SK-N-SH (cell line): ENCODE measurements at regions not wholly inside any gene's neighbourhood (a gene's known extent, or its start where the extent isn't known, plus 50 kb on each side); places are given as distances from the start of the nearest gene placed in this dataset.

Source experiments
- CTCF ChIA-PET: fragments of 300-600, 350-600 bp; formaldehyde crosslinking; extraction: SDS; loops from one replicate; lab custom pipeline; 2021; lab: Yijun Ruan, JAX
- POLR2A ChIA-PET: fragments of 350-600 bp; sonication (Branson Sonifier 250); formaldehyde crosslinking; extraction: SDS; loops from one replicate; lab custom pipeline; 2020; ENCODE audit warnings: antibody characterized with exemption, inconsistent platforms; lab: Yijun Ruan, JAX
- DNase-seq: peaks from one replicate; pipeline ENCODE4 v3.0.0; 2012
- H2AFZ ChIP-seq: fragments of 200-600 bp; sonication (generic); 2 replicates; pipeline ENCODE4 v1.8.1; 2016; ENCODE audit warnings: antibody characterized with exemption, mild to moderate bottlenecking, low read depth
- H3F3A ChIP-seq: fragments of 200-600 bp; sonication (generic); replicated peaks from 2 replicates; pipeline ENCODE3; 2016; ENCODE audit warnings: antibody characterized with exemption, mild to moderate bottlenecking; ENCODE audit not compliant: insufficient read depth
- H3K27ac ChIP-seq, 2 experiments: fragments of 200-500 bp in 1 of 2; fragments of 200-600 bp in 1 of 2; sonication (Bioruptor generic) in 1 of 2; sonication (generic), shearing (Covaris generic) in 1 of 2; 2 replicates each; pipeline versions ENCODE4 v1.5.1 to v1.6.1; 2014 to 2016; ENCODE audit warnings: low read depth in 2 of 2, inconsistent platforms in 1 of 2, low read length in 1 of 2, mild to moderate bottlenecking in 1 of 2, mixed read lengths in 1 of 2
- H3K27me3 ChIP-seq: fragments of 200-600 bp; sonication (generic), shearing (Covaris generic); 2 replicates; pipeline ENCODE4 v1.6.1; 2016; ENCODE audit warnings: mixed run types; ENCODE audit not compliant: insufficient read depth
- H3K36me3 ChIP-seq, 2 experiments: fragments of 200-500 bp in 1 of 2; fragments of 200-600 bp in 1 of 2; sonication (Bioruptor generic) in 1 of 2; sonication (generic) in 1 of 2; replicated peaks in 1 of 2; 2 replicates each; pipeline versions ENCODE3 to v1.5.1; 2014 to 2016; ENCODE audit warnings: low read length in 1 of 2, mild to moderate bottlenecking in 1 of 2; ENCODE audit not compliant: insufficient read depth in 2 of 2, control insufficient read depth in 1 of 2
- H3K4me1 ChIP-seq, 2 experiments: fragments of 200-500 bp in 1 of 2; fragments of 200-600 bp in 1 of 2; sonication (Bioruptor generic) in 1 of 2; sonication (generic), shearing (Covaris generic) in 1 of 2; 2 replicates each; pipeline versions ENCODE4 v1.5.1 to v1.6.1; 2014 to 2016; ENCODE audit warnings: low read depth in 1 of 2, low read length in 1 of 2, mixed run types in 1 of 2; ENCODE audit not compliant: insufficient read depth in 2 of 2, control insufficient read depth in 1 of 2
- H3K4me2 ChIP-seq: fragments of 200-600 bp; sonication (generic), shearing (Covaris generic); 2 replicates; pipeline ENCODE4 v1.6.1; 2017; ENCODE audit warnings: mixed run types
- H3K4me3 ChIP-seq, 2 experiments: fragments of 200-500 bp in 1 of 2; fragments of 200-600 bp in 1 of 2; sonication (Bioruptor generic) in 1 of 2; sonication (generic), shearing (Covaris generic) in 1 of 2; 2 replicates each; pipeline versions ENCODE4 v1.5.1 to v1.8.1; 2014 to 2016; ENCODE audit warnings: low read depth in 2 of 2, inconsistent platforms in 1 of 2, low read length in 1 of 2, mild to moderate bottlenecking in 1 of 2, mixed read lengths in 1 of 2, moderate library complexity in 1 of 2
- H3K79me2 ChIP-seq: fragments of 200-600 bp; sonication (generic); 2 replicates; pipeline ENCODE4 v1.8.1; 2017; ENCODE audit warnings: mild to moderate bottlenecking; ENCODE audit not compliant: insufficient read depth
- H3K9ac ChIP-seq: fragments of 200-600 bp; sonication (generic); 2 replicates; pipeline ENCODE4 v1.6.1; 2017; ENCODE audit warnings: mixed run types
- H3K9me2 ChIP-seq: fragments of 200-600 bp; sonication (generic); 2 replicates; pipeline ENCODE4 v1.6.1; 2017; ENCODE audit warnings: mixed run types
- H3K9me3 ChIP-seq: fragments of 200-600 bp; sonication (generic); 2 replicates; pipeline ENCODE4 v1.6.1; 2017; ENCODE audit warnings: mixed run types, mild to moderate bottlenecking, moderate library complexity
- H4K20me1 ChIP-seq: fragments of 200-600 bp; sonication (generic); 2 replicates; pipeline ENCODE4 v1.6.1; 2017; ENCODE audit warnings: mild to moderate bottlenecking, mixed run types; ENCODE audit not compliant: insufficient read depth
- CHD2 ChIP-seq: fragments of 150-350 bp; IDR thresholded peaks from 2 replicates; pipeline ENCODE4 v1.6.1; 2018; ENCODE audit warnings: low read length; ENCODE audit not compliant: partially characterized antibody
- ELF1 ChIP-seq: IDR thresholded peaks from 2 replicates; pipeline ENCODE4 v1.4.0; 2012
- EZH2phosphoT487 ChIP-seq: fragments of 200-600 bp; sonication (generic); IDR thresholded peaks from 2 replicates; pipeline ENCODE4 v1.6.1; 2017; ENCODE audit warnings: low read depth, mixed run types, mild to moderate bottlenecking, antibody characterized with exemption, moderate library complexity, borderline replicate concordance
- RAD21 ChIP-seq: IDR thresholded peaks from 2 replicates; pipeline ENCODE4 v1.6.1; 2012; ENCODE audit warnings: mild to moderate bottlenecking, low read length
- RCOR1 ChIP-seq: fragments of 150-350 bp; IDR thresholded peaks from 2 replicates; pipeline ENCODE4 v1.6.1; 2017; ENCODE audit warnings: antibody characterized with exemption, low read length
- TAF1 ChIP-seq: IDR thresholded peaks from 2 replicates; pipeline ENCODE4 v1.6.1; 2012; ENCODE audit warnings: low read depth, mild to moderate bottlenecking, low read length, moderate library complexity, borderline replicate concordance
- TEAD4 ChIP-seq: IDR thresholded peaks from 2 replicates; pipeline ENCODE4 v1.4.0; 2012; ENCODE audit warnings: mild to moderate bottlenecking, borderline replicate concordance; ENCODE audit not compliant: insufficient read depth
- WGBS: methylation state at CpG from one replicate; pipeline ENCODE4 v1.1.6; 2017; ENCODE audit warnings: low lambda C conversion rate; 5-methylcytosine and 5-hydroxymethylcytosine counted together
- TF ChIP-seq, protein P1 (sequence below): IDR thresholded peaks from 2 replicates; pipeline ENCODE4 v1.4.0; 2012; ENCODE audit warnings: low read depth
- TF ChIP-seq, protein P2 (sequence below): IDR thresholded peaks from 2 replicates; pipeline ENCODE4 v1.4.0; 2012; ENCODE audit warnings: low read depth, borderline replicate concordance
- TF ChIP-seq, protein P3 (sequence below): fragments of 200-600 bp; sonication (generic); IDR thresholded peaks from 2 replicates; pipeline ENCODE4 v1.6.1; 2017; ENCODE audit warnings: antibody characterized with exemption, mild to moderate bottlenecking, moderate library complexity
- TF ChIP-seq, protein P4 (sequence below): fragments of 150-350 bp; IDR thresholded peaks from 2 replicates; pipeline ENCODE4 v1.6.1; 2017; ENCODE audit warnings: antibody characterized with exemption, low read length, low read depth, borderline replicate concordance
- TF ChIP-seq, protein P5 (sequence below): fragments of 150-350 bp; IDR thresholded peaks from 2 replicates; pipeline ENCODE4 v1.6.1; 2016; ENCODE audit warnings: mild to moderate bottlenecking, low read depth, low read length

DNA sequence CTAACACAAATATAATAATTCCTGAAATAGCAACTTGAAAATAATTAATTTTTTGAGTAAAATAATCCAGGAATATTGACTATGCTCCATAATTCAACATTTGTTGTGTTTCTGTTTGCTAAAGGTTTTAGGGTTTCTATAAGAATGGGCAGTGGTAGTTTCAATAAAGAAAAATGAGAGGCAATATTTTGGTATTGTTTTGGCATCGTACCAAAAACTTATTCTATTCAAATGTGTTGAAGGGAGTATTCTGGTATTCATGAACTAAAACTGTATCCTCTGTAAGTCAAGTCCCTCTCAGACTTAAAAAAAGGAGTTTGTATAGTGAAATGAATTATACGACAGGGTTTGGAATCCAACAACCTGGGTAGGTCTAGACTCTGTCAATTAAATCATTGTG lies 1245.6 kb upstream of the CELF4 start:
- no peak overlapping the region for H3K4me3 ChIP-seq
- H3F3A ChIP-seq = no peaks in the 10 kb centered on the region
- TF ChIP-seq, protein P1, sequence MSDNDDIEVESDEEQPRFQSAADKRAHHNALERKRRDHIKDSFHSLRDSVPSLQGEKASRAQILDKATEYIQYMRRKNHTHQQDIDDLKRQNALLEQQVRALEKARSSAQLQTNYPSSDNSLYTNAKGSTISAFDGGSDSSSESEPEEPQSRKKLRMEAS = no peak
- TF ChIP-seq TAF1 = no peak
- TF ChIP-seq CHD2 = no peak
- TF ChIP-seq ELF1 = no peak
- TF ChIP-seq, protein P2, sequence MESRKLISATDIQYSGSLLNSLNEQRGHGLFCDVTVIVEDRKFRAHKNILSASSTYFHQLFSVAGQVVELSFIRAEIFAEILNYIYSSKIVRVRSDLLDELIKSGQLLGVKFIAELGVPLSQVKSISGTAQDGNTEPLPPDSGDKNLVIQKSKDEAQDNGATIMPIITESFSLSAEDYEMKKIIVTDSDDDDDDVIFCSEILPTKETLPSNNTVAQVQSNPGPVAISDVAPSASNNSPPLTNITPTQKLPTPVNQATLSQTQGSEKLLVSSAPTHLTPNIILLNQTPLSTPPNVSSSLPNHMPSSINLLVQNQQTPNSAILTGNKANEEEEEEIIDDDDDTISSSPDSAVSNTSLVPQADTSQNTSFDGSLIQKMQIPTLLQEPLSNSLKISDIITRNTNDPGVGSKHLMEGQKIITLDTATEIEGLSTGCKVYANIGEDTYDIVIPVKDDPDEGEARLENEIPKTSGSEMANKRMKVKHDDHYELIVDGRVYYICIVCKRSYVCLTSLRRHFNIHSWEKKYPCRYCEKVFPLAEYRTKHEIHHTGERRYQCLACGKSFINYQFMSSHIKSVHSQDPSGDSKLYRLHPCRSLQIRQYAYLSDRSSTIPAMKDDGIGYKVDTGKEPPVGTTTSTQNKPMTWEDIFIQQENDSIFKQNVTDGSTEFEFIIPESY = no peak
- no peak for TF ChIP-seq EZH2phosphoT487
- TF ChIP-seq, protein P3, sequence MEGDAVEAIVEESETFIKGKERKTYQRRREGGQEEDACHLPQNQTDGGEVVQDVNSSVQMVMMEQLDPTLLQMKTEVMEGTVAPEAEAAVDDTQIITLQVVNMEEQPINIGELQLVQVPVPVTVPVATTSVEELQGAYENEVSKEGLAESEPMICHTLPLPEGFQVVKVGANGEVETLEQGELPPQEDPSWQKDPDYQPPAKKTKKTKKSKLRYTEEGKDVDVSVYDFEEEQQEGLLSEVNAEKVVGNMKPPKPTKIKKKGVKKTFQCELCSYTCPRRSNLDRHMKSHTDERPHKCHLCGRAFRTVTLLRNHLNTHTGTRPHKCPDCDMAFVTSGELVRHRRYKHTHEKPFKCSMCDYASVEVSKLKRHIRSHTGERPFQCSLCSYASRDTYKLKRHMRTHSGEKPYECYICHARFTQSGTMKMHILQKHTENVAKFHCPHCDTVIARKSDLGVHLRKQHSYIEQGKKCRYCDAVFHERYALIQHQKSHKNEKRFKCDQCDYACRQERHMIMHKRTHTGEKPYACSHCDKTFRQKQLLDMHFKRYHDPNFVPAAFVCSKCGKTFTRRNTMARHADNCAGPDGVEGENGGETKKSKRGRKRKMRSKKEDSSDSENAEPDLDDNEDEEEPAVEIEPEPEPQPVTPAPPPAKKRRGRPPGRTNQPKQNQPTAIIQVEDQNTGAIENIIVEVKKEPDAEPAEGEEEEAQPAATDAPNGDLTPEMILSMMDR = no peak
- TF ChIP-seq TEAD4 = no peak
- CTCF ChIA-PET = interaction anchor here (0.6 kb wide), 1 partner anchor 34 kb away, joined by 3 read pairs; no protein-coding TSS in a partner anchor
- H3K4me2 ChIP-seq = no peak overlapping the region
- no peak for DNase-seq
- WGBS = 42% methylated on average over 2 of the region's 2 CpGs
- H3K4me1 ChIP-seq = no peaks in the 10 kb centered on the region
- H3K9me2 ChIP-seq = no peaks in the 10 kb centered on the region
- POLR2A ChIA-PET = no interaction called here
- peaks cover 5% of the 10 kb centered on the region; the same call in 1 of the 2 replicates for H3K9me3 ChIP-seq
- H4K20me1 ChIP-seq = no peaks in the 10 kb centered on the region
- no peak overlapping the region for H3K9ac ChIP-seq
- H3K27ac ChIP-seq = no peak overlapping the region
- H3K79me2 ChIP-seq = no peaks in the 10 kb centered on the region
- H3K36me3 ChIP-seq = no peaks in the 10 kb centered on the region
- no peak overlapping the region for H2AFZ ChIP-seq
- no peaks in the 10 kb centered on the region for H3K27me3 ChIP-seq

DNA sequence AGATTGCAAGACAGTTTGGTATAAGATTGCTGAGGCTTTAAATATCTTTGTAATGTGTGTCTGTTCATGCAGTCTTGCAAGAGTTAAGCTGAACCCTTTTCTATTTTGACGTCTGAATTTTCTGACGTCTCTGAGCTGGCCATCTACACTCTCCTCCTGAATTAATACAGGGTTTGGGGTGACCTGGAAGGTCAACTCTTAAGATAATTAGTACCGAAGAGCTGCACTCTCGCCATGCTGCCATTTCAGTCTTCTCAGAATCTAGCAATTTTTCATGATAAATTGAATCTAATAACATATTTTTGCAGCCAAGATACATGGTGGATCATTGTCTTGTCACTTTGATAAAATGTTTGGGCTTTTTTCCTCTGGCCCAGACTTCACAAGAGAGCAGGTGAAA lies 1245.2 kb upstream of the CELF4 start:
- Histone ChIP-seq H2AFZ (no peak overlapping the region), H3K9me3 (peaks cover 5% of the 10 kb centered on the region; the same call in 1 of the 2 replicates), H3K27ac (no peak overlapping the region), H3K4me1 (no peaks in the 10 kb centered on the region), H3K79me2 (no peaks in the 10 kb centered on the region), H3K27me3 (no peaks in the 10 kb centered on the region), H3K9me2 (no peaks in the 10 kb centered on the region), H3F3A (no peaks in the 10 kb centered on the region), H3K36me3 (no peaks in the 10 kb centered on the region), H3K4me2 (no peak overlapping the region), H3K4me3 (no peak overlapping the region), H4K20me1 (no peaks in the 10 kb centered on the region), H3K9ac (no peak overlapping the region)
- ChIA-PET CTCF (no interaction called here), POLR2A (no interaction called here)
- TF ChIP-seq CHD2 (no peak), RCOR1 (no peak), RAD21 (no peak)
- TF ChIP-seq, protein P4, sequence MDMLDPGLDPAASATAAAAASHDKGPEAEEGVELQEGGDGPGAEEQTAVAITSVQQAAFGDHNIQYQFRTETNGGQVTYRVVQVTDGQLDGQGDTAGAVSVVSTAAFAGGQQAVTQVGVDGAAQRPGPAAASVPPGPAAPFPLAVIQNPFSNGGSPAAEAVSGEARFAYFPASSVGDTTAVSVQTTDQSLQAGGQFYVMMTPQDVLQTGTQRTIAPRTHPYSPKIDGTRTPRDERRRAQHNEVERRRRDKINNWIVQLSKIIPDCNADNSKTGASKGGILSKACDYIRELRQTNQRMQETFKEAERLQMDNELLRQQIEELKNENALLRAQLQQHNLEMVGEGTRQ = no peak
- TF ChIP-seq, protein P5, sequence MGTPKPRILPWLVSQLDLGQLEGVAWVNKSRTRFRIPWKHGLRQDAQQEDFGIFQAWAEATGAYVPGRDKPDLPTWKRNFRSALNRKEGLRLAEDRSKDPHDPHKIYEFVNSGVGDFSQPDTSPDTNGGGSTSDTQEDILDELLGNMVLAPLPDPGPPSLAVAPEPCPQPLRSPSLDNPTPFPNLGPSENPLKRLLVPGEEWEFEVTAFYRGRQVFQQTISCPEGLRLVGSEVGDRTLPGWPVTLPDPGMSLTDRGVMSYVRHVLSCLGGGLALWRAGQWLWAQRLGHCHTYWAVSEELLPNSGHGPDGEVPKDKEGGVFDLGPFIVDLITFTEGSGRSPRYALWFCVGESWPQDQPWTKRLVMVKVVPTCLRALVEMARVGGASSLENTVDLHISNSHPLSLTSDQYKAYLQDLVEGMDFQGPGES = no peak
- WGBS = 32% methylated on average over 4 of the region's 4 CpGs
- DNase-seq = no peak
